Fibroblast of peridontal ligament (primary cell): ENCODE measurements at regions not wholly inside any gene's neighbourhood (a gene's known extent, or its start where the extent isn't known, plus 50 kb on each side); places are given as distances from the start of the nearest gene placed in this dataset.
"Not testable (repeated sequence)": the region's sequence is repeated elsewhere in the genome, so short reads cannot be mapped to it uniquely, and the experiment has no call there.

Experiments used
- DNase-seq: peaks from one replicate; pipeline ENCODE4 v3.0.0-alpha.2; 2010; ENCODE audit errors: extremely low read depth

GRCh38 chr13:70789751-70790150 is 681.5 kb upstream of the KLHL1 start:
- DNase-seq: no peak

- DNase-seq: no peak
Measured at GRCh38 chr13:70788074-70788473, 679.8 kb upstream of the KLHL1 start.

GRCh38 chr13:70784207-70784989 is 676.1 kb upstream of the KLHL1 start:
- no peak for DNase-seq

GRCh38 chr13:70769817-70770216 is 661.6 kb upstream of the KLHL1 start:
- no peak for DNase-seq

- DNase-seq: no peak
Measured at GRCh38 chr13:70758932-70759331, 650.7 kb upstream of the KLHL1 start.

GRCh38 chr13:70756088-70756487 is 647.8 kb upstream of the KLHL1 start:
- DNase-seq: no peak

- no peak for DNase-seq
Measured at GRCh38 chr13:70755456-70755855, 647.2 kb upstream of the KLHL1 start.

GRCh38 chr13:70747262-70747661 is 639.0 kb upstream of the KLHL1 start:
- DNase-seq: no peak

GRCh38 chr13:70746469-70746868 is 638.2 kb upstream of the KLHL1 start:
- DNase-seq: not testable (repeated sequence)

- no peak for DNase-seq
Measured at GRCh38 chr13:70736622-70737317, 628.5 kb upstream of the KLHL1 start.

- DNase-seq: no peak
Measured at GRCh38 chr13:70732611-70733010, 624.4 kb upstream of the KLHL1 start.

- no peak for DNase-seq
Measured at GRCh38 chr13:70729369-70729768, 621.1 kb upstream of the KLHL1 start.

- no peak for DNase-seq
Measured at GRCh38 chr13:70723732-70724131, 615.5 kb upstream of the KLHL1 start.

GRCh38 chr13:70720386-70720785 is 612.1 kb upstream of the KLHL1 start:
- no peak for DNase-seq

GRCh38 chr13:70714993-70715392 is 606.7 kb upstream of the KLHL1 start:
- no peak for DNase-seq

- no peak for DNase-seq
Measured at GRCh38 chr13:70708775-70709174, 600.5 kb upstream of the KLHL1 start.

- DNase-seq: no peak
Measured at GRCh38 chr13:70703755-70704154, 595.5 kb upstream of the KLHL1 start.

- DNase-seq: no peak
Measured at GRCh38 chr13:70694996-70695715, 586.9 kb upstream of the KLHL1 start.

- DNase-seq: no peak
Measured at GRCh38 chr13:70668983-70669382, 560.7 kb upstream of the KLHL1 start.

GRCh38 chr13:70668293-70668692 is 560.0 kb upstream of the KLHL1 start:
- no peak for DNase-seq

- no peak for DNase-seq
Measured at GRCh38 chr13:70666883-70667556, 558.8 kb upstream of the KLHL1 start.
